ENCODE measurements at regions not wholly inside any gene's neighbourhood (a gene's known extent, or its start where the extent isn't known, plus 50 kb on each side); places are given as distances from the start of the nearest gene placed in this dataset.

DNA sequence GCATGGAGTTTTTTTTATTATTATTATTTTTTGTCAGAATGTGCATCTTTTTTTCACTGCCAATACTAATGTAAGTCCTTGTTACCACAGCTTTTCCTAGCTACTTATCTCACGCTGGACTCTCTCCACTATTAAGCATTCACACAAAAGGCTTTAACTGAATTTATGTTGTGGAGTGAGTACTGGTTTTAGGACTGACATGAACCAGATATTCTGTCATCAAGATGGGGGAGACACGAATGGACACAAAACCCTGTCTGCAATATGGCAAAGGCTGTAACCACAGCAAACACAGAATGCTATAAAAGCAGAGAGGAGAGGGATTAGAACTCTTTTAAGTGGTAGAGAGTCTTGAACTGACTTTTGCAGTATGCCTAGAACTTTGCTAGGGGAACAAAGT, 592.2 kb upstream of the TBL1XR1 start:
- TF ChIP-seq POLR2A (IDR thresholded peaks at IDR 0.05) = no peak
- TF ChIP-seq, protein P1, sequence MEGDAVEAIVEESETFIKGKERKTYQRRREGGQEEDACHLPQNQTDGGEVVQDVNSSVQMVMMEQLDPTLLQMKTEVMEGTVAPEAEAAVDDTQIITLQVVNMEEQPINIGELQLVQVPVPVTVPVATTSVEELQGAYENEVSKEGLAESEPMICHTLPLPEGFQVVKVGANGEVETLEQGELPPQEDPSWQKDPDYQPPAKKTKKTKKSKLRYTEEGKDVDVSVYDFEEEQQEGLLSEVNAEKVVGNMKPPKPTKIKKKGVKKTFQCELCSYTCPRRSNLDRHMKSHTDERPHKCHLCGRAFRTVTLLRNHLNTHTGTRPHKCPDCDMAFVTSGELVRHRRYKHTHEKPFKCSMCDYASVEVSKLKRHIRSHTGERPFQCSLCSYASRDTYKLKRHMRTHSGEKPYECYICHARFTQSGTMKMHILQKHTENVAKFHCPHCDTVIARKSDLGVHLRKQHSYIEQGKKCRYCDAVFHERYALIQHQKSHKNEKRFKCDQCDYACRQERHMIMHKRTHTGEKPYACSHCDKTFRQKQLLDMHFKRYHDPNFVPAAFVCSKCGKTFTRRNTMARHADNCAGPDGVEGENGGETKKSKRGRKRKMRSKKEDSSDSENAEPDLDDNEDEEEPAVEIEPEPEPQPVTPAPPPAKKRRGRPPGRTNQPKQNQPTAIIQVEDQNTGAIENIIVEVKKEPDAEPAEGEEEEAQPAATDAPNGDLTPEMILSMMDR (IDR thresholded peaks at IDR 0.05) = no peak

All from ovary (tissue), 3 donors.